Thyroid gland (tissue), 4 donors: ENCODE measurements at regions not wholly inside any gene's neighbourhood (a gene's known extent, or its start where the extent isn't known, plus 50 kb on each side); places are given as distances from the start of the nearest gene placed in this dataset.

Experiments
- DNase-seq, 2 donors: peaks; one replicate each; pipeline ENCODE4 v3.0.0-alpha.2; 2019
- H3K27ac ChIP-seq, 3 donors: fragments of 200-600 bp; sonication (generic); 1 replicate in 2 of 3; 2 replicates in 1 of 3; pipeline ENCODE4 v1.5.1; 2016 to 2019; ENCODE audit warnings: mild to moderate bottlenecking in 1 of 3, moderate library complexity in 1 of 3
- H3K27me3 ChIP-seq: fragments of 200-600 bp; sonication (generic); one replicate; pipeline ENCODE4 v1.5.1; 2019
- H3K36me3 ChIP-seq, 2 donors: fragments of 200-600 bp; sonication (generic); one replicate each; pipeline ENCODE4 v1.5.1; 2016 to 2019
- H3K4me1 ChIP-seq, 2 donors: fragments of 200-600 bp; sonication (generic); one replicate each; pipeline ENCODE4 v1.5.1; 2017 to 2019
- H3K4me3 ChIP-seq, 3 donors: fragments of 200-600 bp; sonication (generic); replicated peaks in 1 of 3; 1 replicate in 2 of 3; 2 replicates in 1 of 3; pipeline ENCODE4 v1.5.1; 2016; ENCODE audit warnings: mild to moderate bottlenecking in 1 of 3
- H3K9me3 ChIP-seq: fragments of 200-600 bp; sonication (generic); one replicate; pipeline ENCODE4 v1.5.1; 2017
- CTCF ChIP-seq, 6 experiments: fragments of 200-600 bp in 3 of 6; fragments of 450-650 bp in 3 of 6; sonication (generic) in 3 of 6; IDR thresholded peaks; one replicate each; pipeline ENCODE4 v1.5.1; 2016 to 2019; ENCODE audit warnings: antibody characterized with exemption in 6 of 6, mild to moderate bottlenecking in 2 of 6, inconsistent platforms in 1 of 6, moderate library complexity in 1 of 6
- POLR2A ChIP-seq, 2 donors: fragments of 450-650 bp; IDR thresholded peaks; one replicate each; pipeline ENCODE4 v1.6.1; 2017; ENCODE audit warnings: antibody characterized with exemption in 2 of 2, mild to moderate bottlenecking in 2 of 2, moderate library complexity in 1 of 2
- WGBS, 2 donors: methylation state at CpG; one replicate each; pipeline ENCODE4 v1.1.5; 2017; 5-methylcytosine and 5-hydroxymethylcytosine counted together
- intact Hi-C: fragments of 100-400 bp; cut with DNase I; formaldehyde crosslinking; loops from one replicate; pipeline ENCODE4 v1.15.1; 2023

DNA sequence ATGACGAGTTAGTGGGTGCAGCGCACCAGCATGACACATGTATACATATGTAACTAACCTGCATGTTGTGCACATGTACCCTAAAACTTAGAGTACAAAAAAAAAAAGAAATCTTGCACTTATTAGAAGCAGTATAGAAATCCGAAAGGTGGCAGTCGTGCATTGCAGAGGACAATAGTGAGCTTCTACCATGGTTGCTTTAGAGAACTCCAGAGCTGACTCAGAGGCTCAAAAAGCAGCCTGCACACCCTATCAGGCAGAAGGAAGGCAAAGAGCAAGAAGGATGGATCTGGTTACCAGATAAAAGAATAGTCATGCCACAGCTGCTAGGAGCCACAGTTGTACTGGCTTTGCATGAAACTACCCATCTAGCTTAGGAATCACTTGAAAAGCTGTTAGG lies 796.0 kb upstream of the TSPY4 start:
- H3K4me1 ChIP-seq = no peaks in the 10 kb centered on the region
- no peak overlapping the region for H3K4me3 ChIP-seq
- no peak for DNase-seq
- WGBS, 2 donors = 78 to 81% methylated on average over 4 of the region's 4 CpGs
- intact Hi-C loops = no loop called here
- H3K36me3 ChIP-seq = no peaks in the 10 kb centered on the region
- H3K27me3 ChIP-seq = no peaks in the 10 kb centered on the region
- TF ChIP-seq POLR2A (IDR thresholded peaks at IDR 0.05) = no peak
- TF ChIP-seq CTCF (IDR thresholded peaks at IDR 0.05) = no peak
- no peaks in the 10 kb centered on the region for H3K9me3 ChIP-seq
- H3K27ac ChIP-seq = no peak overlapping the region

- H3K27ac ChIP-seq = no peak overlapping the region
- no peaks in the 10 kb centered on the region for H3K4me1 ChIP-seq
- DNase-seq = no peak
- no peaks in the 10 kb centered on the region for H3K36me3 ChIP-seq
- H3K9me3 ChIP-seq = no peaks in the 10 kb centered on the region
- no peak for TF ChIP-seq POLR2A (IDR thresholded peaks at IDR 0.05)
- TF ChIP-seq CTCF (IDR thresholded peaks at IDR 0.05) = no peak
- no peak overlapping the region for H3K4me3 ChIP-seq
- WGBS, 2 donors = 62 to 69% methylated on average over 2 of the region's 2 CpGs
- H3K27me3 ChIP-seq = no peaks in the 10 kb centered on the region
- intact Hi-C loops = no loop called here
These were observed 792.5 kb upstream of the TSPY4 start for GRCh38 chrY:8544715-8545114.

GRCh38 chrY:8547931-8548330 lies 789.3 kb upstream of the TSPY4 start:
- Histone ChIP-seq H3K4me3 (no peak overlapping the region), H3K27ac (no peak overlapping the region), H3K4me1 (no peaks in the 10 kb centered on the region), H3K9me3 (no peaks in the 10 kb centered on the region), H3K36me3 (no peaks in the 10 kb centered on the region), H3K27me3 (no peaks in the 10 kb centered on the region)
- peak in 1 of 2 donors; percentile 13 for DNase-seq
- intact Hi-C loops = no loop called here
- TF ChIP-seq POLR2A (IDR thresholded peaks at IDR 0.05) (no peak), CTCF (IDR thresholded peaks at IDR 0.05) (no peak)

DNA sequence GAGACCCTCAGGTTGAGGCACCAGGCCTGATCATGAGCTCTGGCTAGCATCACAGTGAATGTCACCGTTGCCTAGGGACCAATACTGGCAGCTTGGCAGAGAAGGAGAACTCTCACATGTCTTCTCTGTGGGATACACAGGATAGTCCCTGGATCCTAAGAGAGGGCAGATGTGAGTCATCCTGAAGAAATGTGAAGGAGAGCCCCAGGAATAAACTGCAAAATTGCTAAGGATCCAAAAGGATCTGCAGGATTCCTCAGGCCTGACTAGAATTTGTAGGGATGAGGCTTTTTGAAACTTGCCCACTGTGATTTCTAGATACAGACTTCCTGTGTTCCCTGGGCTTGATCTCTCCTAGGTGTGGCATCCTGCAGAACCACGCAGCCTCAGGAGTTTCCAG lies 785.9 kb upstream of the TSPY4 start:
- no peak for DNase-seq
- Histone ChIP-seq H3K36me3 (no peaks in the 10 kb centered on the region), H3K27me3 (no peaks in the 10 kb centered on the region), H3K27ac (no peak overlapping the region), H3K4me3 (no peak overlapping the region), H3K9me3 (no peaks in the 10 kb centered on the region), H3K4me1 (no peaks in the 10 kb centered on the region)
- 55 to 66% methylated on average over 2 of the region's 2 CpGs for WGBS, 2 donors
- no peak for TF ChIP-seq POLR2A (IDR thresholded peaks at IDR 0.05)
- TF ChIP-seq CTCF (IDR thresholded peaks at IDR 0.05) = no peak
- intact Hi-C loops = no loop called here

GRCh38 chrY:8552168-8552805 lies 785.0 kb upstream of the TSPY4 start:
- DNase-seq = peak in 1 of 2 donors; percentile 1
- H3K36me3 ChIP-seq = no peaks in the 10 kb centered on the region
- intact Hi-C loops = no loop called here
- TF ChIP-seq POLR2A (IDR thresholded peaks at IDR 0.05) (no peak), CTCF (IDR thresholded peaks at IDR 0.05) (no peak)
- 11 to 33% methylated on average over 1 of the region's 1 CpG for WGBS, 2 donors
- H3K4me3 ChIP-seq = no peak overlapping the region
- no peaks in the 10 kb centered on the region for H3K4me1 ChIP-seq
- H3K27me3 ChIP-seq = no peaks in the 10 kb centered on the region
- H3K9me3 ChIP-seq = no peaks in the 10 kb centered on the region
- no peak overlapping the region for H3K27ac ChIP-seq
